ENCODE measurements at regions not wholly inside any gene's neighbourhood (a gene's known extent, or its start where the extent isn't known, plus 50 kb on each side); places are given as distances from the start of the nearest gene placed in this dataset.

GRCh38 chr10:128451879-128452278 is 325.7 kb upstream of the MKI67 start:
- Histone ChIP-seq H3K4me3 (replicated peaks; ENCODE audit: low read depth, low read length) (no peak overlapping the region), H3K27me3 (replicated peaks; ENCODE audit: control insufficient read depth, insufficient read depth, low read length) (no peaks in the 10 kb centered on the region), H3K36me3 (ENCODE audit: control insufficient read depth, insufficient read depth, low read length) (no peaks in the 10 kb centered on the region)
- TF ChIP-seq CTCF (IDR thresholded peaks at IDR 0.05; ENCODE audit: insufficient read depth, low read length, poor library complexity, severe bottlenecking), result no peak
- DNase-seq (ENCODE audit: extremely low read depth, insufficient read length), result no peak

- Histone ChIP-seq H3K4me3 (replicated peaks; ENCODE audit: low read depth, low read length) (no peak overlapping the region), H3K27me3 (replicated peaks; ENCODE audit: control insufficient read depth, insufficient read depth, low read length) (no peaks in the 10 kb centered on the region), H3K36me3 (ENCODE audit: control insufficient read depth, insufficient read depth, low read length) (no peaks in the 10 kb centered on the region)
- DNase-seq (ENCODE audit: extremely low read depth, insufficient read length), result no peak
- no peak for TF ChIP-seq CTCF (IDR thresholded peaks at IDR 0.05; ENCODE audit: insufficient read depth, low read length, poor library complexity, severe bottlenecking)
Observed at GRCh38 chr10:128456271-128456670, 330.0 kb upstream of the MKI67 start.

- Histone ChIP-seq H3K36me3 (ENCODE audit: control insufficient read depth, insufficient read depth, low read length) (no peaks in the 10 kb centered on the region), H3K27me3 (replicated peaks; ENCODE audit: control insufficient read depth, insufficient read depth, low read length) (no peaks in the 10 kb centered on the region), H3K4me3 (replicated peaks; ENCODE audit: low read depth, low read length) (no peak overlapping the region)
- no peak for DNase-seq (ENCODE audit: extremely low read depth, insufficient read length)
- no peak for TF ChIP-seq CTCF (IDR thresholded peaks at IDR 0.05; ENCODE audit: insufficient read depth, low read length, poor library complexity, severe bottlenecking)
Observed at GRCh38 chr10:128457136-128457535, 330.9 kb upstream of the MKI67 start.

GRCh38 chr10:128461991-128462390 is 335.8 kb upstream of the MKI67 start:
- DNase-seq (ENCODE audit: extremely low read depth, insufficient read length), result no peak
- no peak for TF ChIP-seq CTCF (IDR thresholded peaks at IDR 0.05; ENCODE audit: insufficient read depth, low read length, poor library complexity, severe bottlenecking)
- no peak overlapping the region for H3K4me3 ChIP-seq (replicated peaks; ENCODE audit: low read depth, low read length)
- no peaks in the 10 kb centered on the region for H3K36me3 ChIP-seq (ENCODE audit: control insufficient read depth, insufficient read depth, low read length)
- no peaks in the 10 kb centered on the region for H3K27me3 ChIP-seq (replicated peaks; ENCODE audit: control insufficient read depth, insufficient read depth, low read length)

- no peaks in the 10 kb centered on the region for H3K27me3 ChIP-seq (replicated peaks; ENCODE audit: control insufficient read depth, insufficient read depth, low read length)
- TF ChIP-seq CTCF (IDR thresholded peaks at IDR 0.05; ENCODE audit: insufficient read depth, low read length, poor library complexity, severe bottlenecking), result no peak
- no peaks in the 10 kb centered on the region for H3K36me3 ChIP-seq (ENCODE audit: control insufficient read depth, insufficient read depth, low read length)
- no peak overlapping the region for H3K4me3 ChIP-seq (replicated peaks; ENCODE audit: low read depth, low read length)
- no peak for DNase-seq (ENCODE audit: extremely low read depth, insufficient read length)
Observed at GRCh38 chr10:128462844-128463243, 336.6 kb upstream of the MKI67 start.

Data from GM06990 (cell line).